GM12873 (cell line): ENCODE measurements at regions not wholly inside any gene's neighbourhood (a gene's known extent, or its start where the extent isn't known, plus 50 kb on each side); places are given as distances from the start of the nearest gene placed in this dataset.

Experiments
- CTCF ChIP-seq: IDR thresholded peaks from 2 replicates; pipeline ENCODE4 v1.5.1; 2012; ENCODE audit warnings: low read depth, mild to moderate bottlenecking, moderate library complexity, low read length, control low read depth; ENCODE audit not compliant: insufficient read depth; ENCODE audit errors: missing control alignments

GRCh38 chr5:29261213-29261612 lies 1932.3 kb upstream of the CDH6 start:
- no peak for TF ChIP-seq CTCF

- no peak for TF ChIP-seq CTCF
These were observed 1941.1 kb upstream of the CDH6 start for GRCh38 chr5:29252390-29252789.

GRCh38 chr5:29247346-29248028 lies 1946.0 kb upstream of the CDH6 start:
- no peak for TF ChIP-seq CTCF

- no peak for TF ChIP-seq CTCF
These were observed 1953.1 kb upstream of the CDH6 start for GRCh38 chr5:29240379-29240778.

- no peak for TF ChIP-seq CTCF
These were observed 1953.9 kb upstream of the CDH6 start for GRCh38 chr5:29239606-29240005.

GRCh38 chr5:29238115-29238514 lies 1955.4 kb upstream of the CDH6 start:
- no peak for TF ChIP-seq CTCF

- no peak for TF ChIP-seq CTCF
These were observed 1962.3 kb upstream of the CDH6 start for GRCh38 chr5:29231154-29231553.
